GM12878 (cell line): ENCODE measurements at regions not wholly inside any gene's neighbourhood (a gene's known extent, or its start where the extent isn't known, plus 50 kb on each side); places are given as distances from the start of the nearest gene placed in this dataset.

Source experiments
- ATAC-seq: fragments of 200-7000 bp; cut with Tn5 transposase; 3 replicates; pipeline ENCODE4 v1.9.1; 2020; ENCODE audit warnings: mild to moderate bottlenecking, moderate library complexity
- BruUV-seq: library from RNA; stranded (reverse); fragments of 400-500 nt; replicated peaks from 2 replicates; lab custom pipeline; 2021; lab: Mats Ljungman, UMichigan
- CTCF ChIA-PET: fragments of 300-600 bp; sonication (Branson Sonifier 250); formaldehyde crosslinking; extraction: SDS; loops from one replicate; lab custom pipeline; 2021; ENCODE audit warnings: inconsistent platforms; lab: Yijun Ruan, JAX
- POLR2A ChIA-PET: fragments of 350-600 bp; formaldehyde crosslinking; extraction: SDS; loops from one replicate; lab custom pipeline; 2021; ENCODE audit warnings: inconsistent platforms; lab: Charles Lee
- RAD21 ChIA-PET: fragments of 300-600 bp; sonication (Branson Sonifier 250); formaldehyde crosslinking; loops from one replicate; lab custom pipeline; 2023; ENCODE audit warnings: antibody characterized with exemption; ENCODE audit not compliant: unreplicated experiment; lab: Charles Lee
- SMC1A ChIA-PET: fragments of 300-600 bp; sonication (Branson Sonifier 250); formaldehyde crosslinking; loops from one replicate; lab custom pipeline; 2023; ENCODE audit not compliant: unreplicated experiment, uncharacterized antibody; lab: Charles Lee
- DNase-seq: peaks from one replicate; pipeline ENCODE4 v3.0.0-alpha.2; 2011; ENCODE audit warnings: low read depth, low spot score
- FAIRE-seq: peaks from 3 replicates; lab custom pipeline; 2011; peaks lifted over from hg19 to GRCh38; lab: Jason Lieb, UNC
- H2AFZ ChIP-seq: 2 replicates; pipeline ENCODE4 v1.6.0; 2011; ENCODE audit warnings: low read depth, low read length, control low read depth; ENCODE audit not compliant: control insufficient read depth
- H3K27ac ChIP-seq: 2 replicates; pipeline ENCODE4 v1.5.1; 2011; ENCODE audit warnings: control low read depth; ENCODE audit not compliant: control insufficient read depth, insufficient read depth
- H3K27me3 ChIP-seq, 2 experiments: replicated peaks in 1 of 2; 2 replicates each; pipeline versions ENCODE4 v1.6.0 to v1.6.1; 2011; ENCODE audit warnings: low read length in 1 of 2; ENCODE audit not compliant: control insufficient read depth in 2 of 2, insufficient read depth in 2 of 2
- H3K36me3 ChIP-seq, 2 experiments: 2 replicates each; pipeline ENCODE4 v1.5.1; 2011; ENCODE audit warnings: low read length in 1 of 2; ENCODE audit not compliant: control insufficient read depth in 2 of 2, insufficient read depth in 2 of 2
- H3K4me1 ChIP-seq: 2 replicates; pipeline ENCODE4 v1.6.1; 2011; ENCODE audit warnings: mild to moderate bottlenecking, low read length, moderate library complexity, mixed read lengths; ENCODE audit not compliant: control insufficient read depth, insufficient read depth
- H3K4me2 ChIP-seq: 2 replicates; pipeline ENCODE4 v1.6.0; 2011; ENCODE audit warnings: control low read depth; ENCODE audit not compliant: control insufficient read depth, insufficient read depth
- H3K4me3 ChIP-seq: fragments of 200-600 bp; sonication (generic); 2 replicates; pipeline ENCODE4 v1.5.1; 2016
- H3K79me2 ChIP-seq: 2 replicates; pipeline ENCODE4 v1.6.0; 2011; ENCODE audit warnings: low read length; ENCODE audit not compliant: control insufficient read depth, insufficient read depth
- H3K9ac ChIP-seq: 2 replicates; pipeline ENCODE4 v1.8.0; 2011; ENCODE audit warnings: low read length, control low read depth, mixed read lengths; ENCODE audit not compliant: control insufficient read depth, insufficient read depth
- H3K9me3 ChIP-seq: replicated peaks from 3 replicates; pipeline ENCODE4 v1.5.1; 2011; ENCODE audit warnings: mild to moderate bottlenecking, low read length; ENCODE audit not compliant: control insufficient read depth, insufficient read depth
- H4K20me1 ChIP-seq: 2 replicates; pipeline ENCODE4 v1.6.0; 2011; ENCODE audit not compliant: control insufficient read depth, insufficient read depth
- CBFB ChIP-seq: IDR thresholded peaks from 2 replicates; pipeline ENCODE4 v1.6.1; 2016; ENCODE audit warnings: antibody characterized with exemption, low read depth
- GATAD2B ChIP-seq: fragments of 450-650 bp; conservative IDR thresholded peaks from 2 replicates; pipeline ENCODE4 v1.6.1; 2017; ENCODE audit warnings: low read depth, mild to moderate bottlenecking, moderate library complexity
- NFIC ChIP-seq: IDR thresholded peaks from 2 replicates; pipeline ENCODE4 v1.6.1; 2012; ENCODE audit warnings: low read depth, mild to moderate bottlenecking, inconsistent platforms, low read length, moderate library complexity
- PML ChIP-seq: IDR thresholded peaks from 2 replicates; pipeline ENCODE4 v1.6.1; 2012; ENCODE audit warnings: low read length, inconsistent platforms
- POU2F2 ChIP-seq: IDR thresholded peaks from 3 replicates; pipeline ENCODE4 v1.6.1; 2011; ENCODE audit warnings: low read depth, mild to moderate bottlenecking, low read length, borderline replicate concordance
- SP1 ChIP-seq: IDR thresholded peaks from one replicate; pipeline ENCODE4 v1.6.1; 2011; ENCODE audit warnings: low read depth, low read length
- SPI1 ChIP-seq: IDR thresholded peaks from 2 replicates; pipeline ENCODE4 v1.6.1; 2011; ENCODE audit warnings: low read depth, mild to moderate bottlenecking, low read length, moderate library complexity, borderline replicate concordance; ENCODE audit not compliant: insufficient read depth
- SRF ChIP-seq, 2 experiments: IDR thresholded peaks; 2 replicates each; pipeline ENCODE4 v1.6.1; 2011; ENCODE audit warnings: low read depth in 2 of 2, low read length in 2 of 2, mild to moderate bottlenecking in 1 of 2, moderate library complexity in 1 of 2
- STAT1 ChIP-seq: fragments of 450-650 bp; conservative IDR thresholded peaks from 2 replicates; pipeline ENCODE4 v1.6.1; 2014; ENCODE audit warnings: antibody characterized with exemption, mild to moderate bottlenecking
- TCF7 ChIP-seq: IDR thresholded peaks from 2 replicates; pipeline ENCODE4 v1.6.1; 2014; ENCODE audit warnings: antibody characterized with exemption, borderline replicate concordance
- ZNF207 ChIP-seq: fragments of 450-650 bp; IDR thresholded peaks from 2 replicates; pipeline ENCODE4 v1.6.1; 2014; ENCODE audit warnings: antibody characterized with exemption, mild to moderate bottlenecking, borderline replicate concordance
- ZZZ3 ChIP-seq: IDR thresholded peaks from 2 replicates; pipeline ENCODE4 v1.6.1; 2011; ENCODE audit warnings: low read depth; ENCODE audit not compliant: control insufficient read depth, insufficient read length
- WGBS: methylation state at CpG from one replicate; pipeline ENCODE4 v1.1.6; 2016; ENCODE audit warnings: low lambda C conversion rate; ENCODE audit not compliant: insufficient replicate concordance, insufficient coverage; ENCODE audit errors: missing lambda C conversion rate; 5-methylcytosine and 5-hydroxymethylcytosine counted together
- in situ Hi-C: fragments of 300-500 bp; cut with MboI; formaldehyde crosslinking; loops from 9 replicates; pipeline ENCODE4 v1.14.3; 2018; ENCODE audit warnings: mixed read lengths
- intact Hi-C: fragments of 100-400 bp; cut with micrococcal nuclease; formaldehyde crosslinking; loops from one replicate; pipeline ENCODE4 v1.14.2; 2022; ENCODE audit not compliant: unreplicated experiment
- TF ChIP-seq, protein P1 (sequence below): fragments of 450-650 bp; IDR thresholded peaks from 2 replicates; pipeline ENCODE4 v1.6.1; 2014; ENCODE audit warnings: mild to moderate bottlenecking
- TF ChIP-seq, protein P2 (sequence below), 3 experiments: IDR thresholded peaks in 2 of 3; conservative IDR thresholded peaks in 1 of 3; 2 replicates each; pipeline ENCODE4 v1.5.1; 2011; ENCODE audit warnings: low read depth in 3 of 3, low read length in 3 of 3, mild to moderate bottlenecking in 3 of 3, control low read depth in 2 of 3, moderate library complexity in 2 of 3, inconsistent platforms in 1 of 3, mixed read lengths in 1 of 3; ENCODE audit not compliant: control insufficient read depth in 2 of 3, insufficient read depth in 1 of 3; ENCODE audit errors: extremely low read depth in 1 of 3
- TF ChIP-seq, protein P3 (sequence below): IDR thresholded peaks from 2 replicates; pipeline ENCODE4 v1.6.1; 2011; ENCODE audit warnings: borderline replicate concordance, low read depth, mild to moderate bottlenecking, moderate library complexity, mixed read lengths, low read length; ENCODE audit not compliant: insufficient read depth; ENCODE audit errors: extremely low read length

DNA sequence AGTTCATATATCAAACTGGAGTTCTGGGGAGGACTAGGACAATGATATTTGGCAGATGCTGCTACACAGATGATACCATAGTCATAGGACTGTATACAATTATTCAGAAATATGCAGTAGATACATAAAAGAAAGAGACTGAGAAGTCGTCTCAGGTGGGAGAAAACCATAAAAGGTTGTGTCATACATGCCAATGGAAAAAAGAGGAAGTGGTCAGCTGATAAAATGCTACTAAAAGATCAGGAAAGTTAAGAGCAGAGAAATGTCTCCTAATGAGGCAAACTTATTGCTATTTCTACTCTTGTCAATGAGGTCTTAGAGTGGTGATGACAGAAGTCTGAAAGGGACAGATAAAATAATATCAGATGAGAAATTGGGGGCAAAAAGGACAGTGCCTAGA lies 407.6 kb downstream of the COL12A1 start:
- no peaks in the 10 kb centered on the region for H4K20me1 ChIP-seq
- H3K9me3 ChIP-seq: no peaks in the 10 kb centered on the region
- intact Hi-C loops: no loop called here
- H3K27me3 ChIP-seq: no peaks in the 10 kb centered on the region
- in situ Hi-C loops: no loop called here
- CTCF ChIA-PET: no interaction called here
- ATAC-seq (no peak), FAIRE-seq (no peak), DNase-seq (no peak)
- H3K27ac ChIP-seq: no peak overlapping the region
- TF ChIP-seq SPI1: 0 out of 2 replicates have a peak, but pooled peaks have one; percentile 10
- no peak for TF ChIP-seq SRF (IDR thresholded peaks at IDR 0.05; ENCODE audit: low read depth in 2 of 2, low read length in 2 of 2)
- H3K4me3 ChIP-seq: no peak overlapping the region
- H3K4me1 ChIP-seq: no peaks in the 10 kb centered on the region
- H3K79me2 ChIP-seq: no peaks in the 10 kb centered on the region
- POLR2A ChIA-PET: no interaction called here
- H3K4me2 ChIP-seq: no peak overlapping the region
- SMC1A ChIA-PET: no interaction called here
- BruUV-seq: no TSS peak
- WGBS: 0% methylated on average over 1 of the region's 1 CpG
- no peak overlapping the region for H2AFZ ChIP-seq
- RAD21 ChIA-PET: no interaction called here
- no peaks in the 10 kb centered on the region for H3K36me3 ChIP-seq
- no peak overlapping the region for H3K9ac ChIP-seq

DNA sequence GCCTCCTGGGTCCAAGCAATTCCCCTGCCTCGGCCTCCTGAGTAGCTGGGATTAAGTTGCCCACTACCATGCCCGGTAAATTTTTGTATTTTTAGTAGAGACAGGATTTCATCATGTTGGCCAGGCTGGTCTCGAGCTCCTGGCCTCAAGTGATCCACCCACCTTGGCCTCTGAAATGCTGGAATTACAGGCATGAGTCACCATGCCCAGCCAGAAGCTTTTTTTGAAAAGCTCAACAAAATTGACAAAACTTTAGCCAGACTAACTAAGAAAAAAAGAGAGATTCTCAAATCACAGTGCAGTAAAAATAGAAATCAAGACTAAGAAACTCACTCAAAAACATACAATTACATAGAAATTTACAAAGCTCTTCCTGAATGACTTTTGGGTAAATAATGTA lies 420.6 kb downstream of the COL12A1 start:
- Histone ChIP-seq H3K79me2 (no peaks in the 10 kb centered on the region), H3K4me1 (no peaks in the 10 kb centered on the region), H3K9ac (no peak overlapping the region), H3K4me3 (no peak overlapping the region), H3K9me3 (no peaks in the 10 kb centered on the region), H3K27me3 (no peaks in the 10 kb centered on the region), H3K4me2 (no peak overlapping the region), H3K36me3 (no peaks in the 10 kb centered on the region), H3K27ac (no peak overlapping the region), H2AFZ (no peak overlapping the region), H4K20me1 (no peaks in the 10 kb centered on the region)
- SMC1A ChIA-PET: interaction anchor here (0.7 kb wide), 1 partner anchor 211 kb away, joined by 3 read pairs; no protein-coding TSS in a partner anchor
- no peak for TF ChIP-seq TCF7
- no peak for TF ChIP-seq GATAD2B
- no peak for TF ChIP-seq ZZZ3
- TF ChIP-seq, protein P1, sequence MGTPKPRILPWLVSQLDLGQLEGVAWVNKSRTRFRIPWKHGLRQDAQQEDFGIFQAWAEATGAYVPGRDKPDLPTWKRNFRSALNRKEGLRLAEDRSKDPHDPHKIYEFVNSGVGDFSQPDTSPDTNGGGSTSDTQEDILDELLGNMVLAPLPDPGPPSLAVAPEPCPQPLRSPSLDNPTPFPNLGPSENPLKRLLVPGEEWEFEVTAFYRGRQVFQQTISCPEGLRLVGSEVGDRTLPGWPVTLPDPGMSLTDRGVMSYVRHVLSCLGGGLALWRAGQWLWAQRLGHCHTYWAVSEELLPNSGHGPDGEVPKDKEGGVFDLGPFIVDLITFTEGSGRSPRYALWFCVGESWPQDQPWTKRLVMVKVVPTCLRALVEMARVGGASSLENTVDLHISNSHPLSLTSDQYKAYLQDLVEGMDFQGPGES: no peak
- TF ChIP-seq, protein P2, sequence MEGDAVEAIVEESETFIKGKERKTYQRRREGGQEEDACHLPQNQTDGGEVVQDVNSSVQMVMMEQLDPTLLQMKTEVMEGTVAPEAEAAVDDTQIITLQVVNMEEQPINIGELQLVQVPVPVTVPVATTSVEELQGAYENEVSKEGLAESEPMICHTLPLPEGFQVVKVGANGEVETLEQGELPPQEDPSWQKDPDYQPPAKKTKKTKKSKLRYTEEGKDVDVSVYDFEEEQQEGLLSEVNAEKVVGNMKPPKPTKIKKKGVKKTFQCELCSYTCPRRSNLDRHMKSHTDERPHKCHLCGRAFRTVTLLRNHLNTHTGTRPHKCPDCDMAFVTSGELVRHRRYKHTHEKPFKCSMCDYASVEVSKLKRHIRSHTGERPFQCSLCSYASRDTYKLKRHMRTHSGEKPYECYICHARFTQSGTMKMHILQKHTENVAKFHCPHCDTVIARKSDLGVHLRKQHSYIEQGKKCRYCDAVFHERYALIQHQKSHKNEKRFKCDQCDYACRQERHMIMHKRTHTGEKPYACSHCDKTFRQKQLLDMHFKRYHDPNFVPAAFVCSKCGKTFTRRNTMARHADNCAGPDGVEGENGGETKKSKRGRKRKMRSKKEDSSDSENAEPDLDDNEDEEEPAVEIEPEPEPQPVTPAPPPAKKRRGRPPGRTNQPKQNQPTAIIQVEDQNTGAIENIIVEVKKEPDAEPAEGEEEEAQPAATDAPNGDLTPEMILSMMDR (IDR thresholded peaks at IDR 0.05 in 2 of 3, conservative IDR thresholded peaks at IDR 0.05 in 1 of 3; ENCODE audit: control insufficient read depth in 2 of 3, extremely low read depth in 1 of 3, insufficient read depth in 1 of 3, low read depth in 3 of 3, low read length in 3 of 3): no peak
- no peak for TF ChIP-seq NFIC
- TF ChIP-seq, protein P3, sequence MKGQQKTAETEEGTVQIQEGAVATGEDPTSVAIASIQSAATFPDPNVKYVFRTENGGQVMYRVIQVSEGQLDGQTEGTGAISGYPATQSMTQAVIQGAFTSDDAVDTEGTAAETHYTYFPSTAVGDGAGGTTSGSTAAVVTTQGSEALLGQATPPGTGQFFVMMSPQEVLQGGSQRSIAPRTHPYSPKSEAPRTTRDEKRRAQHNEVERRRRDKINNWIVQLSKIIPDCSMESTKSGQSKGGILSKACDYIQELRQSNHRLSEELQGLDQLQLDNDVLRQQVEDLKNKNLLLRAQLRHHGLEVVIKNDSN: no peak
- TF ChIP-seq PML: no peak
- no peak for TF ChIP-seq STAT1
- TF ChIP-seq SP1: no peak
- TF ChIP-seq POU2F2: no peak
- no peak for TF ChIP-seq CBFB
- TF ChIP-seq ZNF207: no peak
- intact Hi-C loops (no loop called here), in situ Hi-C loops (no loop called here)
- ATAC-seq (no peak), FAIRE-seq (no peak), DNase-seq (no peak)
- POLR2A ChIA-PET: no interaction called here
- RAD21 ChIA-PET: no interaction called here
- no TSS peak for BruUV-seq
- 0% methylated on average over 3 of the region's 3 CpGs for WGBS
- CTCF ChIA-PET: no interaction called here
